ENCODE measurements at regions not wholly inside any gene's neighbourhood (a gene's known extent, or its start where the extent isn't known, plus 50 kb on each side); places are given as distances from the start of the nearest gene placed in this dataset.

DNA sequence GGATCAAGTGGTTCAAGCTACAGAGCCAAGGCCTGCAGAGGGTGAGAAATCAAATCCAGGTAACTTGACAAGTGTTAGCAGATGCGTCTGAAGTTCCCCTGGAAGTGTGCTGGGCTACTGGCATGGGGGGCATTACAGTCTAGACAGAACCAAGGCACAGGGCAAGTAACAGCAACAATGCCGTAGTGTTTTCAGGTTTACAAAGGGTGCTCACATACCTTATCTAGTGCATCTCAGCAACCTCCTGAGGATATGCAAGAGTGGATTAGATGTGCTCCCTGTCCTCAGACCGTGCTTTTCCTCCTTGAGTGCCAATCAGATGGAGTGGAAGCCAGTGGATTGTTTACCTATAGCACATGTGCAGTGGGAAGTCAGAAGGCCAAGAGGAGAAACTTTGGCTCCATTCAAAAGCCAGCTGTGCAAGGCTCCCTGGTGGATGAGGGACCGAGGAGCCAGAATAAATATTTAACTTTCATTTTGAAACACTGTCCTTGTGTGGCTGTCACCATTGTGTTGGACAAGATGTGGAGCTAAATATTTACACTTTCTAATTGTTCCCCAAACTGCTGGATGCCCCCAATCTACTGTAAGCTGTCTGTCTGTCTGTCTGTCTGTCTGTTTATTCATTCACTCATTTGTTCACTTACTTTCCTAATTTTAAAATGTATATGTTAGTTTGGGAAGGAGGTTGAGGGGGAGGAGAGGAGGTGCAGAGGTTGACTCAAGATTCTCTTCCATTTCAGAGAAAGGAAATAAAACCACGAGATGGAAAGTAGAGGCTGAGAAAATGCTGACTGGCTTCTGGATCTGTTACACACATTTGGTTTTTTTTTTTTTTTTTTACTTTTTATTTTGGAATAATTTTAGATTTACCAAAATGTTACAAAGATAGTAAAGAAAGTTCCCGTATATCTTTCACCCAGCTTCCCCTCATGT lies 184.0 kb upstream of the PARP11 start (continued):
- TF ChIP-seq, protein P1, sequence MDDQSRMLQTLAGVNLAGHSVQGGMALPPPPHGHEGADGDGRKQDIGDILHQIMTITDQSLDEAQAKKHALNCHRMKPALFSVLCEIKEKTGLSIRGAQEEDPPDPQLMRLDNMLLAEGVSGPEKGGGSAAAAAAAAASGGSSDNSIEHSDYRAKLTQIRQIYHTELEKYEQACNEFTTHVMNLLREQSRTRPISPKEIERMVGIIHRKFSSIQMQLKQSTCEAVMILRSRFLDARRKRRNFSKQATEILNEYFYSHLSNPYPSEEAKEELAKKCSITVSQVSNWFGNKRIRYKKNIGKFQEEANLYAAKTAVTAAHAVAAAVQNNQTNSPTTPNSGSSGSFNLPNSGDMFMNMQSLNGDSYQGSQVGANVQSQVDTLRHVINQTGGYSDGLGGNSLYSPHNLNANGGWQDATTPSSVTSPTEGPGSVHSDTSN (CRISPR knock-in tag; IDR thresholded peaks at IDR 0.05; ENCODE audit: borderline replicate concordance) = no peak
- TF ChIP-seq SKIL (CRISPR knock-in tag; IDR thresholded peaks at IDR 0.05; ENCODE audit: borderline replicate concordance) (peak; percentile 81; the same call in 1 of the 2 replicates), ZEB1 (IDR thresholded peaks at IDR 0.05; ENCODE audit: insufficient replicate concordance, low read depth) (no peak), ZFP90 (CRISPR knock-in tag; IDR thresholded peaks at IDR 0.05; ENCODE audit: borderline replicate concordance) (no peak), JUN (CRISPR knock-in tag; IDR thresholded peaks at IDR 0.05) (0 out of 2 replicates have a peak, but pooled peaks have one; percentile 39), TBX2 (CRISPR knock-in tag; IDR thresholded peaks at IDR 0.05; ENCODE audit: borderline replicate concordance) (peak; percentile 86), NCOA2 (CRISPR knock-in tag; IDR thresholded peaks at IDR 0.05) (peak; percentile 64; the same call in 1 of the 2 replicates), ARID5B (CRISPR knock-in tag; IDR thresholded peaks at IDR 0.05) (peak; percentile 84), ZFP36L2 (CRISPR knock-in tag; IDR thresholded peaks at IDR 0.05) (no peak), ZNF773 (CRISPR knock-in tag; IDR thresholded peaks at IDR 0.05; ENCODE audit: borderline replicate concordance) (no peak), ERF (CRISPR knock-in tag; IDR thresholded peaks at IDR 0.05) (no peak), RBFOX2 (IDR thresholded peaks at IDR 0.05; ENCODE audit: low read depth, low read length) (no peak), LCORL (IDR thresholded peaks at IDR 0.05) (0 out of 2 replicates have a peak, but pooled peaks have one; percentile 37), LCORL (CRISPR knock-in tag; IDR thresholded peaks at IDR 0.05) (no peak), TGIF2 (CRISPR knock-in tag; IDR thresholded peaks at IDR 0.05) (no peak), ZNF3 (CRISPR knock-in tag; IDR thresholded peaks at IDR 0.05) (no peak), GPBP1L1 (CRISPR knock-in tag; IDR thresholded peaks at IDR 0.05) (no peak)
- TF ChIP-seq, protein P2, sequence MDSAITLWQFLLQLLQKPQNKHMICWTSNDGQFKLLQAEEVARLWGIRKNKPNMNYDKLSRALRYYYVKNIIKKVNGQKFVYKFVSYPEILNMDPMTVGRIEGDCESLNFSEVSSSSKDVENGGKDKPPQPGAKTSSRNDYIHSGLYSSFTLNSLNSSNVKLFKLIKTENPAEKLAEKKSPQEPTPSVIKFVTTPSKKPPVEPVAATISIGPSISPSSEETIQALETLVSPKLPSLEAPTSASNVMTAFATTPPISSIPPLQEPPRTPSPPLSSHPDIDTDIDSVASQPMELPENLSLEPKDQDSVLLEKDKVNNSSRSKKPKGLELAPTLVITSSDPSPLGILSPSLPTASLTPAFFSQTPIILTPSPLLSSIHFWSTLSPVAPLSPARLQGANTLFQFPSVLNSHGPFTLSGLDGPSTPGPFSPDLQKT (CRISPR knock-in tag; IDR thresholded peaks at IDR 0.05; ENCODE audit: borderline replicate concordance) = no peak
